Upper lobe of right lung (tissue), 1 donor: ENCODE measurements at regions not wholly inside any gene's neighbourhood (a gene's known extent, or its start where the extent isn't known, plus 50 kb on each side); places are given as distances from the start of the nearest gene placed in this dataset.
"Not testable (repeated sequence)": the region's sequence is repeated elsewhere in the genome, so short reads cannot be mapped to it uniquely, and the experiment has no call there.

ENCODE experiments used
- ATAC-seq: fragments of 200-7000 bp; cut with Tn5 transposase; one replicate; pipeline ENCODE4 v1.9.1; 2020; ENCODE audit warnings: mild to moderate bottlenecking, moderate library complexity
- DNase-seq: peaks from one replicate; pipeline ENCODE4 v3.0.0-alpha.2; 2020
- H3K27ac ChIP-seq: fragments of 200-600 bp; one replicate; pipeline ENCODE4 v1.8.0; 2022
- H3K27me3 ChIP-seq: fragments of 200-600 bp; one replicate; pipeline ENCODE4 v1.8.0; 2022; ENCODE audit warnings: mild to moderate bottlenecking
- H3K36me3 ChIP-seq: fragments of 200-600 bp; one replicate; pipeline ENCODE4 v1.8.0; 2022
- H3K4me1 ChIP-seq: fragments of 200-600 bp; one replicate; pipeline ENCODE4 v1.8.0; 2022
- H3K4me3 ChIP-seq: fragments of 200-600 bp; one replicate; pipeline ENCODE4 v1.8.0; 2022; ENCODE audit warnings: mild to moderate bottlenecking
- H3K9me3 ChIP-seq: fragments of 200-600 bp; one replicate; pipeline ENCODE4 v1.8.0; 2022
- intact Hi-C: fragments of 100-400 bp; cut with DNase I; formaldehyde crosslinking; loops from one replicate; pipeline ENCODE4 v1.11.0; 2022
- TF ChIP-seq, protein P1 (sequence below): fragments of 200-600 bp; IDR thresholded peaks from one replicate; pipeline ENCODE4 v1.8.0; 2022; ENCODE audit warnings: antibody characterized with exemption
- donor health status: DM: no; HTN: yes; CAD: no; lungs with severe emphysema.

DNA sequence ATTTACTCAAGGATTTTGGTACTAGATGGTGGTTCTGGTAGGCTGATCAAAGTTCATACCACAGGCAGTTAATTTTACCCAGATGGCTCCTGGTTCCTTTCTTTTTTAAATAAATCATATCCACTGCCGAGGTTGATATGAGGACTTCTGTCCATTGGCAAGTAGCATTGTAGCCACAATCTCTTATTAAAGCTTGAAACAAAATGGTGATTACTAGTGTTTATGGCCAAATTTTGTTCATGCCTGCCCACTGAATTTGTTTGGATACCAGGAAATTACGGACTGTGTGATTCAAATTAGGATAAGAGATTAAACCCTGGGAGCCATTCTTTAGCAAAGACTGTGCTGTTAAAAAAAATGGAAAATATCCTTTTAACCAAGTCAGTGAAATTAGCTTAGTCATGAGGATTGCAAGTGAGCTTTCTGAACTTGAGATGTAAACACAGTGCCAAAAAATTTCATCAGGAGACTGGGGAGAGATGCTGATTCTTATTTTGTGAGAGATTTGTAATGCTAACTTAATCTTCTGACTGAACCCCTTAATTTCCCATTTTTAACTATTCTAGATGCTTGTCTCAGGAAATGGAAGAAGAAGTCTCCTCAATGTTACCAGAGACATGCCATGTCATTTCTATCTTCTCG is 893.5 kb upstream of the ADAMTS5 start:
- DNase-seq, H3K27me3 ChIP-seq, H3K27ac ChIP-seq, H3K4me1 ChIP-seq, H3K4me3 ChIP-seq, H3K9me3 ChIP-seq, H3K36me3 ChIP-seq, ATAC-seq, intact Hi-C loops: not testable (repeated sequence)

DNA sequence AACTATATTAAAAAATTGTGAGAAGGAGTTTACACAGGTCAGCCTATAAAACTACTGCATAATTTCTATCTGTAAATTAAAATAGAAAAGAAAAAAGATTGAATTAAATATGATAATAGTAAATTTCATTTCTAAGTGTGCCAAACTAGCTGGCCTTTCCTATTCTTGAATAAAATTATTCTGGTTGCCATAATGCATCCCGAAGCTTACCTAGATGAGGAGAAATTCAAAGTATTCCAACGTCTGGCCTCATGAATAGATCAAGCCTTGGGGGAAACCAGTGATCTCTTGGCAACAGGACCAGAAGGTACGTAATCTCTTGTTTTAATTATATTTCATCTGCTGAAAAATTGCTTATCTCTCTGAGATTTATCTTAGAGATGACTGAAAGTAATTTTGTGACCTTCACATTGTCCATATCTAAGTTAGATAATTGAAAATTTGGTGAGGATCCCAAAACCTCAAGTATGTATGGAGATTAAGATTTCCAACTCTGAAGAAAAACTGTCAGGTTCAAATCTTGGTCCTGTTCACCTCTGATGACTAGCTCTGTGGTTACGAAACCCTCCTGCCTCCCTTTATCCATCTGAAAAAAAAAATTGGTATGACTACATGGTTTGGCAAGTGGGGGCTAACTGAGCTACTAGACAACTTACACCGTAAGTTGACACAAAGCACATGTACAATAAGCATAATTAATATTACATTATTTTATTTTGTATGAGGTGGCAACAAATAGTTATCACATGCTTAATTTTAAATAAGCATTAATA is 891.4 kb upstream of the ADAMTS5 start:
- intact Hi-C loops, H3K9me3 ChIP-seq, ATAC-seq, H3K27ac ChIP-seq, H3K27me3 ChIP-seq, DNase-seq, H3K4me3 ChIP-seq, H3K4me1 ChIP-seq, H3K36me3 ChIP-seq: not testable (repeated sequence)

DNA sequence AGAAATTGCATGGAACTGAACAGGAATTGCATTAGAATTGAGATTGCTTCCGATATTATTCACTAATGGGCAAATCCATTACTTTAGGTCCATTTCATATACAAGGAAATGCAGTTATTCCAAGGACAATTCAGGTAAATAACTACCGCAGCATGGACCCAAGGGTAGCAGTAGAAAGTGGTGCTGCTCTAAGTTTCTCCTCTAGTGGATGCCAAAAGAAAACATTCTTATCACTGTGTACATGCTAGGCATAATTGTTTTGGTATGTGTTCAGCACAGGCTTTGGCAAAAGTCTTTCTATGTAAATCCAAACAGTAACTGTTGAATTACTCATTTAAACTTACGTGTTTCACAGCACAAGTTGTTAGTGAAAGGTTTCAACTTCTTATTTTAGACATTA is 890.1 kb upstream of the ADAMTS5 start:
- DNase-seq, H3K36me3 ChIP-seq, H3K27ac ChIP-seq, ATAC-seq, H3K4me3 ChIP-seq, H3K4me1 ChIP-seq, intact Hi-C loops, H3K9me3 ChIP-seq, H3K27me3 ChIP-seq: not testable (repeated sequence)

DNA sequence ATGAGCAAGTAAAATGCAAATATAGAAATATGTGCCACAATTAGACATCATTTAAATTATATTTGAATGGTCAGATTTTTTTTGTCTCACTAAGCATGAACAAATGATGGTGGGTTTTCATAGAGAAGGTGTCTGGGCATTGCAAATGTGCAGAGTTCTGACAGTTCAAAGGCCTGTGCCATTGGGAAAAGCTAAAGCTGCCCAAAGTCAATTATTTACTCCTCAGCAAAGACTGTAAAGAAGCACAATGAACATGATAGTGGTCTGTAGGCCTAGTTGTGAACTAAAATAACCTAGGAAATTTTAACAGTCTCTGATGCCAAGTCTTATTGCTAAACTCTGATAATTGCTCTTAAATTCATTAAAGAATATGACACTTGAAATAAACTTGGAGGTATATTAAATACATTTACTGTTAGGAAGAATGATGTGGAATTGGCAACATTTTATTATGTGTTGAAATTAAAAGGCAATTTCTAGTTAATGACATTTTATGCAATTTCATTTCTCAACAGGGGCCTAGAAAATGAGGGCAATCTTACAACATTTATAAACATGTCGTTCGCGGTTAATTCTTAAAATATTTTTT is 874.3 kb upstream of the ADAMTS5 start:
- Histone ChIP-seq H3K4me1 (no peaks in the 10 kb centered on the region), H3K36me3 (no peaks in the 10 kb centered on the region), H3K4me3 (no peak overlapping the region), H3K9me3 (no peaks in the 10 kb centered on the region), H3K27me3 (no peaks in the 10 kb centered on the region), H3K27ac (no peak overlapping the region)
- no peak for DNase-seq
- TF ChIP-seq, protein P1, sequence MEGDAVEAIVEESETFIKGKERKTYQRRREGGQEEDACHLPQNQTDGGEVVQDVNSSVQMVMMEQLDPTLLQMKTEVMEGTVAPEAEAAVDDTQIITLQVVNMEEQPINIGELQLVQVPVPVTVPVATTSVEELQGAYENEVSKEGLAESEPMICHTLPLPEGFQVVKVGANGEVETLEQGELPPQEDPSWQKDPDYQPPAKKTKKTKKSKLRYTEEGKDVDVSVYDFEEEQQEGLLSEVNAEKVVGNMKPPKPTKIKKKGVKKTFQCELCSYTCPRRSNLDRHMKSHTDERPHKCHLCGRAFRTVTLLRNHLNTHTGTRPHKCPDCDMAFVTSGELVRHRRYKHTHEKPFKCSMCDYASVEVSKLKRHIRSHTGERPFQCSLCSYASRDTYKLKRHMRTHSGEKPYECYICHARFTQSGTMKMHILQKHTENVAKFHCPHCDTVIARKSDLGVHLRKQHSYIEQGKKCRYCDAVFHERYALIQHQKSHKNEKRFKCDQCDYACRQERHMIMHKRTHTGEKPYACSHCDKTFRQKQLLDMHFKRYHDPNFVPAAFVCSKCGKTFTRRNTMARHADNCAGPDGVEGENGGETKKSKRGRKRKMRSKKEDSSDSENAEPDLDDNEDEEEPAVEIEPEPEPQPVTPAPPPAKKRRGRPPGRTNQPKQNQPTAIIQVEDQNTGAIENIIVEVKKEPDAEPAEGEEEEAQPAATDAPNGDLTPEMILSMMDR, result no peak
- intact Hi-C loops, result no loop called here
- ATAC-seq, result no peak

DNA sequence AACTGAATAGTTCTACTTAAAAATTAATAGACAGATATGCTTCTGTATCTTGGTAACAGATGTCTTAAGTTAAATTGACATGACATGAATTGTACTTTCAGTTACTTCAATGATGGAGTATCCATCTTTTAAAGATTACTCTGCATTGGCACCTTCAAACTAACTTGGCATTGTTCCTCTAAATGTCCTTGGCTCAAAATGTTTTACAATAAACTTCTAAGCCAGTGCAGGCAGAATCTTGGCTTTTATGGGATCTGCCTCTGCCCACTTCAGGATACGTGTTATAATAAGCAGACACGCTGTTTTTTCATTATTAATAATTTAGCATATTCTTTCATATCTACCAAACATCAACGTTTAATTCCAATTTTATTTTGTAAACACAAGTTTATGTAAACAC is 873.4 kb upstream of the ADAMTS5 start:
- intact Hi-C loops, result no loop called here
- DNase-seq (no peak), ATAC-seq (no peak)
- Histone ChIP-seq H3K36me3 (no peaks in the 10 kb centered on the region), H3K9me3 (no peaks in the 10 kb centered on the region), H3K27me3 (no peaks in the 10 kb centered on the region), H3K4me3 (no peak overlapping the region), H3K27ac (no peak overlapping the region), H3K4me1 (no peaks in the 10 kb centered on the region)
- TF ChIP-seq, protein P1, result no peak

DNA sequence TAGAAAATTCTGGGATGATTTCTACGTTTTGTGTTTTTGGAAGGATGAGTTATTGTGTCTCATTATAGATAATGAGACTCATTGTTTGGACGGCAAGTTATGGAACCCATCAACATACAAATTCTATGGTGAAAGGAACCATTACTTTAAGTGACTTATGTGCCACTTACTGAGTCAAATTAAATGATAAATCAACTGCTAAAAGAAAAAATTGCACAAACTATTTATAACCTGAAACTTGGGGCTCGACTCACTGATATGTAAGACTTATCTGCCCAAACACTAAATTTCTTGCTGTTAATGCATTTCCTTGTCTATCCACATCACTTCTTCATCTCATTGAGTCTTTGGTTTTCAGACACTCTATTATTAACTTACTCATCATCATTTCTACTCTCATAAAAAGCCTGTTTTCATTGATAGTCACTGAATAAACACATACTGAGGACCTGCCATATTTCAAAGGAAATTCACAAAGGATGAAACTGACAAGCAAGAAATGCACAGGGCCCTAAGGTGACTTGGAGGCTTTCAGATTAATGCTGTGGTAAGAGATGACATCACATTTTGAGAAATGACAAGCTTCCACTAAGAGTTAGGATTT is 872.7 kb upstream of the ADAMTS5 start:
- Histone ChIP-seq H3K9me3 (no peaks in the 10 kb centered on the region), H3K27ac (no peak overlapping the region), H3K27me3 (no peaks in the 10 kb centered on the region), H3K4me3 (no peak overlapping the region), H3K36me3 (no peaks in the 10 kb centered on the region), H3K4me1 (no peaks in the 10 kb centered on the region)
- TF ChIP-seq, protein P1, result no peak
- no peak for DNase-seq
- ATAC-seq, result no peak
- intact Hi-C loops, result no loop called here

DNA sequence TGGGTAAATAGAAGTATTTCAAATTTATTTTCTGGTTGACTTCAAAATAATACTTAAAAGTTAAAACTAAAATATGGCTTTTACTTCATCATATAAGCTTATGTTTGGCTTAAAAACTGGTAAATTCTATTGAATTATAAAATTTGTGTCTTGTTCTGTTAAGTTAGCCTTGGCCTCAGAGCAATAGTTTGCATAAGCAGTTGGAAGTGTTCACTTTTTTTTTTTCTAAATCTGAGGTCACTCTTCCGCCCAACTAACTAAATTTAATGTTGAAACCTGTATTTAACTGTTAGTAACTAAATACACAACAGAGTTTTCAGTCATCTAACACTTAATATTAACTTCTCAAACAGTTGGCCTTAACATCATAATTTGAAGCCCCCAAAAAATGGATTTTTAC is 871.7 kb upstream of the ADAMTS5 start:
- Histone ChIP-seq H3K9me3 (no peaks in the 10 kb centered on the region), H3K27me3 (no peaks in the 10 kb centered on the region), H3K27ac (no peak overlapping the region), H3K36me3 (no peaks in the 10 kb centered on the region), H3K4me1 (no peaks in the 10 kb centered on the region), H3K4me3 (no peak overlapping the region)
- no peak for DNase-seq
- TF ChIP-seq, protein P1, result no peak
- ATAC-seq, result no peak
- intact Hi-C loops, result no loop called here
